ENCODE measurements at regions not wholly inside any gene's neighbourhood (a gene's known extent, or its start where the extent isn't known, plus 50 kb on each side); places are given as distances from the start of the nearest gene placed in this dataset.

GRCh38 chr4:178633263-178633662 lies 1191.0 kb upstream of the AGA start:
- DNase-seq (ENCODE audit: low read depth) = no peak
- H3K4me3 ChIP-seq (ENCODE audit: low read depth, low read length) = no peak overlapping the region
- no peak for TF ChIP-seq CTCF (IDR thresholded peaks at IDR 0.05; ENCODE audit: insufficient read depth, low read length)

GRCh38 chr4:178664621-178665020 lies 1222.4 kb upstream of the AGA start:
- H3K4me3 ChIP-seq (ENCODE audit: low read depth, low read length) = no peak overlapping the region
- TF ChIP-seq CTCF (IDR thresholded peaks at IDR 0.05; ENCODE audit: insufficient read depth, low read length) = no peak
- no peak for DNase-seq (ENCODE audit: low read depth)

- no peak for TF ChIP-seq CTCF (IDR thresholded peaks at IDR 0.05; ENCODE audit: insufficient read depth, low read length)
- DNase-seq (ENCODE audit: low read depth) = no peak
- H3K4me3 ChIP-seq (ENCODE audit: low read depth, low read length) = no peak overlapping the region
These were observed 1223.7 kb upstream of the AGA start for GRCh38 chr4:178665916-178666315.

GRCh38 chr4:178671766-178672165 lies 1229.5 kb upstream of the AGA start:
- TF ChIP-seq CTCF (IDR thresholded peaks at IDR 0.05; ENCODE audit: insufficient read depth, low read length) = no peak
- no peak for DNase-seq (ENCODE audit: low read depth)
- no peak overlapping the region for H3K4me3 ChIP-seq (ENCODE audit: low read depth, low read length)

GRCh38 chr4:178672512-178672911 lies 1230.3 kb upstream of the AGA start:
- no peak overlapping the region for H3K4me3 ChIP-seq (ENCODE audit: low read depth, low read length)
- DNase-seq (ENCODE audit: low read depth) = no peak
- no peak for TF ChIP-seq CTCF (IDR thresholded peaks at IDR 0.05; ENCODE audit: insufficient read depth, low read length)

- no peak for DNase-seq (ENCODE audit: low read depth)
- no peak overlapping the region for H3K4me3 ChIP-seq (ENCODE audit: low read depth, low read length)
- TF ChIP-seq CTCF (IDR thresholded peaks at IDR 0.05; ENCODE audit: insufficient read depth, low read length) = no peak
These were observed 1239.6 kb upstream of the AGA start for GRCh38 chr4:178681871-178682270.

GRCh38 chr4:178689926-178690325 lies 1247.7 kb upstream of the AGA start:
- no peak overlapping the region for H3K4me3 ChIP-seq (ENCODE audit: low read depth, low read length)
- no peak for TF ChIP-seq CTCF (IDR thresholded peaks at IDR 0.05; ENCODE audit: insufficient read depth, low read length)
- no peak for DNase-seq (ENCODE audit: low read depth)
